HFFc6 (cell line): ENCODE measurements at regions not wholly inside any gene's neighbourhood (a gene's known extent, or its start where the extent isn't known, plus 50 kb on each side); places are given as distances from the start of the nearest gene placed in this dataset.

Experiments used
- DNase-seq: peaks from one replicate; pipeline ENCODE4 v3.0.0-alpha.2; 2018
- H3K27ac Mint-ChIP-seq: 2 replicates; pipeline ENCODE4 v1.8.0; 2020; ENCODE audit warnings: mild to moderate bottlenecking, mixed read lengths
- H3K27me3 Mint-ChIP-seq: 2 replicates; pipeline ENCODE4 v1.8.0; 2021; ENCODE audit warnings: mild to moderate bottlenecking, moderate library complexity, mixed read lengths; ENCODE audit not compliant: insufficient read depth
- H3K36me3 Mint-ChIP-seq: 2 replicates; pipeline ENCODE4 v1.8.0; 2021; ENCODE audit warnings: low read depth, mixed read lengths
- H3K4me1 Mint-ChIP-seq: 2 replicates; pipeline ENCODE4 v1.8.0; 2020; ENCODE audit warnings: low read depth, mixed read lengths
- H3K4me3 Mint-ChIP-seq: 2 replicates; pipeline ENCODE4 v1.8.0; 2020; ENCODE audit warnings: mild to moderate bottlenecking, moderate library complexity, mixed read lengths
- H3K9me3 Mint-ChIP-seq: 2 replicates; pipeline ENCODE4 v1.8.0; 2020; ENCODE audit warnings: mild to moderate bottlenecking, mixed read lengths
- TF ChIP-seq, protein P1 (sequence below): fragments of 200-600 bp; sonication (generic); IDR thresholded peaks from 2 replicates; pipeline ENCODE4 v1.5.0; 2021; ENCODE audit warnings: antibody characterized with exemption, mild to moderate bottlenecking

DNA sequence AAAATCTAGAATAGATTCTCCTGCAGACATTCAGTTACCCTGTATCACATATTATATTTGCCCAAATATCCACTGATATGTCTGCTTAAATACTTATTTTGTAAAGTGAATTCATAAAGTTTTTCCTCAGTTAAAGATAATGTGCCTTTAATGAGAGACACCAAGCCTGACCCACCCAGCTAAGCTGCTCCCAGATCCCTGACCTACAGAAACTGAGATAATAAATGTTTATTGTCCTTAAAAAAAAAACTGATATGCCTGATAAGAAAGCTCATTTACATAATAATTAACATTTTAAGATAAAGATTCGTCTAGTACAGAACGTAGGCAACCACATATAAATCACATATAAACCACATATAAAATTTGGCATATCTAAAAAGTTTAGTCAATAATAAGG is 161.7 kb upstream of the RAP2B start:
- Mint-ChIP-seq H3K9me3 (peaks cover 6% of the 10 kb centered on the region; the same call in 1 of the 2 replicates), H3K27ac (no peak overlapping the region), H3K36me3 (no peaks in the 10 kb centered on the region), H3K4me3 (no peak overlapping the region), H3K4me1 (no peaks in the 10 kb centered on the region), H3K27me3 (peaks cover 2% of the 10 kb centered on the region; the same call in 1 of the 2 replicates)
- no peak for DNase-seq
- TF ChIP-seq, protein P1, sequence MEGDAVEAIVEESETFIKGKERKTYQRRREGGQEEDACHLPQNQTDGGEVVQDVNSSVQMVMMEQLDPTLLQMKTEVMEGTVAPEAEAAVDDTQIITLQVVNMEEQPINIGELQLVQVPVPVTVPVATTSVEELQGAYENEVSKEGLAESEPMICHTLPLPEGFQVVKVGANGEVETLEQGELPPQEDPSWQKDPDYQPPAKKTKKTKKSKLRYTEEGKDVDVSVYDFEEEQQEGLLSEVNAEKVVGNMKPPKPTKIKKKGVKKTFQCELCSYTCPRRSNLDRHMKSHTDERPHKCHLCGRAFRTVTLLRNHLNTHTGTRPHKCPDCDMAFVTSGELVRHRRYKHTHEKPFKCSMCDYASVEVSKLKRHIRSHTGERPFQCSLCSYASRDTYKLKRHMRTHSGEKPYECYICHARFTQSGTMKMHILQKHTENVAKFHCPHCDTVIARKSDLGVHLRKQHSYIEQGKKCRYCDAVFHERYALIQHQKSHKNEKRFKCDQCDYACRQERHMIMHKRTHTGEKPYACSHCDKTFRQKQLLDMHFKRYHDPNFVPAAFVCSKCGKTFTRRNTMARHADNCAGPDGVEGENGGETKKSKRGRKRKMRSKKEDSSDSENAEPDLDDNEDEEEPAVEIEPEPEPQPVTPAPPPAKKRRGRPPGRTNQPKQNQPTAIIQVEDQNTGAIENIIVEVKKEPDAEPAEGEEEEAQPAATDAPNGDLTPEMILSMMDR, result no peak

DNA sequence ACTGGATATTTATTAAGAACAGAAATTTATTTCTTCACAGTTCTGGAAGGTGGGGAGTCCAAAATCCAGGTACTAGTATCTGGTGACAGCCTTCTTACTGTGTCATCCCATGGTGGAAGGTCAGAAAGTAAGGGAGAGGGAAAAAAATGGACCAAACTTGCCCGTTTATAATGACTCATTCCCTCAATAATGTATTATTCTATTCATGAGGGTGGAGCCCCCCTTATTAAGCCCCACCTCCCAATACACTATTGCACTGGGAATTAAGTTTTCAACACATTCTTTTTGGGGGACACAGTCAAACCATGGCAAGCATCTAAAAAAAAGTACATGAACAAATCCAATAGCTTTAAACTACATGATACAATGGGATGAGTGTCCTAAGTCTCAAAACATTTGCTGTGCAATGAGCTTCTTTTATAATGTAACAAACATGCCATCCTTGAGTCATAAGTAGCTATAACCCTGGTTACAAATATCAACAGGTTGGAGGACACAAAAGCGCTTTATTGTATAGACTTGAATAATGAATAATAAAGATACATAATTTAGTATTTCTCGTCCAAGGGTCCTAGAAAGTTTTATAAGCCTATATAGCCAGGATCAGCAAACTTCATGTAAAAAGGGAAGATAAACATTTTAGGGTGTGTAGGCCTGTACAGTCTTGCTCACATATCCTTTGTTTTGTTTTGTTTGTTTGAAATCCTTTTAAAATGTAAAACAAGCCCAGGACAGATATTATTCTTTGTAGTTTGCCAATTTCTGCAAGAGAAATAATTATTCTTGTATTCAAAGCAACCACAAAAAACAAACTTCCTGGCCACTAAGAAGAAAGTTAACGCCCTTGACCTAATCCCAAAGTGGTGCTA is 160.6 kb upstream of the RAP2B start:
- Mint-ChIP-seq H3K27ac (no peak overlapping the region), H3K4me3 (no peak overlapping the region), H3K9me3 (no peaks in the 10 kb centered on the region), H3K4me1 (no peaks in the 10 kb centered on the region), H3K36me3 (no peaks in the 10 kb centered on the region), H3K27me3 (no peaks in the 10 kb centered on the region; the same call in 1 of the 2 replicates)
- TF ChIP-seq, protein P1, result no peak
- DNase-seq, result no peak

DNA sequence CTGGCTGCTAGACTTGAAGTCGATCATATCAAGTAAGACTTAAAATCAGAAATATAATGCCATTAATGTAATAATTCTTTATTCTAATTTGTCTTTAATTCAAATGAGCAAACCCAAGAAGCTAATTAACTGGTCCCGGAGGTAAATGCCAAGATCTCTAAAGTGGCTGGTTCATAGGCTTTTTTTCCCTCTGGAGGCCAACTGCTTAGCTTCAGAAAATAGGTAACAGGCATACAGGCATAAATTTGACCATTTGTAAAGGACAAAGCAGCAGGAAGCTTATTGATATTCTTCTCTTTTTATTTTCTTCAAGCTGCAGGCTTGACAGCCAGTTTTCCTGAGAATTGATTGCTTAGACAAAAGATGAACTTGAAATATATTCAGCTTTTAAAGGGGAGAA is 158.6 kb upstream of the RAP2B start:
- Mint-ChIP-seq H3K27ac (no peak overlapping the region), H3K4me3 (no peak overlapping the region), H3K9me3 (no peaks in the 10 kb centered on the region), H3K36me3 (no peaks in the 10 kb centered on the region), H3K27me3 (peaks cover 1% of the 10 kb centered on the region; the same call in 1 of the 2 replicates), H3K4me1 (no peaks in the 10 kb centered on the region; the same call in 1 of the 2 replicates)
- TF ChIP-seq, protein P1, result no peak
- no peak for DNase-seq

DNA sequence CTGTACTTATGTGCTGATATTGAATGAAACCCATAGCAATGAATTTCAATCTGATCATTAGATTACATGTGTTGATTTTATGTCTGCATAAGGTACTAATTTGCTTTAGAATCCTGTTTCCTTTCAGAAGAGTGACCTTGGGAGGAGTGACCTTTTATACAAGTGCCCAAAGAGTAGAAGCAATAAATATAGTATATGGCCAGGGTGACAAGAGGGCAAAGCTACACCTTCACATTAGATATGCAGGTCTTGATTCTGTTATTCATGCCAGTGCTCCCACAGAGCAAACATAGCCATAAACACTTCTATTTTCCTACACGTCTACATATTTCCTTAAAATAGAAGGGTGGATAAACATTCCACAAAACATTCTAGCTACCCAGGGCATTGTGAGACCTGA is 158.2 kb upstream of the RAP2B start:
- no peak for DNase-seq
- Mint-ChIP-seq H3K27me3 (peaks cover 1% of the 10 kb centered on the region; the same call in 1 of the 2 replicates), H3K27ac (no peak overlapping the region), H3K9me3 (no peaks in the 10 kb centered on the region), H3K4me1 (no peaks in the 10 kb centered on the region; the same call in 1 of the 2 replicates), H3K4me3 (no peak overlapping the region), H3K36me3 (no peaks in the 10 kb centered on the region)
- TF ChIP-seq, protein P1, result no peak

DNA sequence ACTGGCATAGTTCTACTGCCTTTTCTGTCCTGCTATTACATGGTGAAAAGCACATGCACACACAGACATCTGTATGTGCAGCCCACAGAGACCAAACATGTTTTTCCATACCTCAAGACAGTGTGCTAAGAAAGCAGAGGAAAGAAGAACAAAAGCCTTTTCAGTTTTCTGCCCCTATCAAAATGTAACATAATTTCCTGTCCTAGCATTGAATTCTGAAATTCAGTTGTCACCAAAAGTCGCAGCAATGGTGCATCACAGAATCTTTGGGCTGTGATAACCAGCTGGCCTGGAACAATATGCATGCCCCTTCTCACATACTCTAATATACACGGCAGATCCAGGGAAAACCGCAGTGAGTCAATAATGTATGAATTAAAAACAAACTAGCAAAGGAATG is 153.8 kb upstream of the RAP2B start:
- no peaks in the 10 kb centered on the region for H3K36me3 Mint-ChIP-seq
- no peaks in the 10 kb centered on the region for H3K9me3 Mint-ChIP-seq
- no peak overlapping the region for H3K27ac Mint-ChIP-seq
- peaks cover 1% of the 10 kb centered on the region; the same call in 1 of the 2 replicates for H3K27me3 Mint-ChIP-seq
- H3K4me3 Mint-ChIP-seq, result no peak overlapping the region
- DNase-seq, result no peak
- TF ChIP-seq, protein P1, result no peak
- H3K4me1 Mint-ChIP-seq, result no peaks in the 10 kb centered on the region; the same call in 1 of the 2 replicates
